ENCODE measurements at regions not wholly inside any gene's neighbourhood (a gene's known extent, or its start where the extent isn't known, plus 50 kb on each side); places are given as distances from the start of the nearest gene placed in this dataset.
"Not testable (repeated sequence)": the region's sequence is repeated elsewhere in the genome, so short reads cannot be mapped to it uniquely, and the experiment has no call there.

DNA sequence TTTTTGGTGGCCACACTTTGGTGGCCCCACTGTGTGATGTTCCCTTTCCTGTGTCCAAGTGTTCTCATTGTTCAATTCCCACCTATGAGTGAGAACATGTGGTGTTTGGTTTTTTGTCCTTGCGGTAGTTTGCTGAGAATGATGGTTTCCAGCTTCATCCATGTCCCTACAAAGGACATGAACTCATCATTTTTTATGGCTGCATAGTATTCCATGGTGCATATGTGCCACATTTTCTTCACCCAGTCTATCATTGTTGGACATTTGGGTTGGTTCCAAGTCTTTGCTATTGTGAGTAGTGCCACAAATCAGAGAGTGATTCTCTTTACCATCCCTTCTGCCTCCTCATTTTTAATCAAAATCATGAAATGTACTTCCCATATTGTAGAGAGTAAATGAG is 114.0 kb upstream of the NR2F2 start:
- H3K27me3 ChIP-seq (ENCODE audit: insufficient read depth); H3K4me1 Mint-ChIP-seq; H3K4me2 ChIP-seq; H3K9me3 Mint-ChIP-seq; H3K9me2 ChIP-seq (ENCODE audit: insufficient read depth); H3K79me2 ChIP-seq (replicated peaks; ENCODE audit: insufficient read depth); H3K27ac ChIP-seq (ENCODE audit: low read depth); H3K36me3 ChIP-seq (ENCODE audit: insufficient read depth); H3K4me3 Mint-ChIP-seq; H3F3A ChIP-seq (replicated peaks; ENCODE audit: low read depth); H3K36me3 Mint-ChIP-seq (ENCODE audit: low read depth); H3K27ac Mint-ChIP-seq; H2AFZ ChIP-seq; H3K4me3 ChIP-seq; DNase-seq (ENCODE audit: low spot score); H3K4me1 ChIP-seq (ENCODE audit: insufficient read depth); ATAC-seq; H4K20me1 ChIP-seq (replicated peaks; ENCODE audit: insufficient read depth); H3K27me3 Mint-ChIP-seq (ENCODE audit: insufficient read depth, low read depth, poor library complexity): not testable (repeated sequence)

DNA sequence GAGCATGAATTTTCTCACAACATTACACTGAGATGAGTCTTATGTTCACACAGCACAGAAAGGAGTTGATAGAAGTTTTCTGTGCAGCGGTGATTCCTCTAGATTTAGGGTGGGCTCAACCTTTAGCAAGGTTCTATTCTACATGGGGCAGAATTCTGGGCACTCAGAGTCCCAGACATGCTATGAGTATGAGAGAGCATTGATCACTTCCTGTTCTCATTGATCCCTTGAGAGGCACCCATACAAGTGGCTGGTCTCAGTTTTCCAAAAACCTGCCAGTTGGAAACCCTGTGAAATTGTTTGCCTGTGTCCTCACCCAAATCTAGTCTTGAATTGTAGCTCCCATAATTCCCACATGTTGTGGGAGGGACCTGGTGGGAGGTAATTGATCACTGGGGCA is 112.5 kb upstream of the NR2F2 start:
- TF ChIP-seq, protein P1, sequence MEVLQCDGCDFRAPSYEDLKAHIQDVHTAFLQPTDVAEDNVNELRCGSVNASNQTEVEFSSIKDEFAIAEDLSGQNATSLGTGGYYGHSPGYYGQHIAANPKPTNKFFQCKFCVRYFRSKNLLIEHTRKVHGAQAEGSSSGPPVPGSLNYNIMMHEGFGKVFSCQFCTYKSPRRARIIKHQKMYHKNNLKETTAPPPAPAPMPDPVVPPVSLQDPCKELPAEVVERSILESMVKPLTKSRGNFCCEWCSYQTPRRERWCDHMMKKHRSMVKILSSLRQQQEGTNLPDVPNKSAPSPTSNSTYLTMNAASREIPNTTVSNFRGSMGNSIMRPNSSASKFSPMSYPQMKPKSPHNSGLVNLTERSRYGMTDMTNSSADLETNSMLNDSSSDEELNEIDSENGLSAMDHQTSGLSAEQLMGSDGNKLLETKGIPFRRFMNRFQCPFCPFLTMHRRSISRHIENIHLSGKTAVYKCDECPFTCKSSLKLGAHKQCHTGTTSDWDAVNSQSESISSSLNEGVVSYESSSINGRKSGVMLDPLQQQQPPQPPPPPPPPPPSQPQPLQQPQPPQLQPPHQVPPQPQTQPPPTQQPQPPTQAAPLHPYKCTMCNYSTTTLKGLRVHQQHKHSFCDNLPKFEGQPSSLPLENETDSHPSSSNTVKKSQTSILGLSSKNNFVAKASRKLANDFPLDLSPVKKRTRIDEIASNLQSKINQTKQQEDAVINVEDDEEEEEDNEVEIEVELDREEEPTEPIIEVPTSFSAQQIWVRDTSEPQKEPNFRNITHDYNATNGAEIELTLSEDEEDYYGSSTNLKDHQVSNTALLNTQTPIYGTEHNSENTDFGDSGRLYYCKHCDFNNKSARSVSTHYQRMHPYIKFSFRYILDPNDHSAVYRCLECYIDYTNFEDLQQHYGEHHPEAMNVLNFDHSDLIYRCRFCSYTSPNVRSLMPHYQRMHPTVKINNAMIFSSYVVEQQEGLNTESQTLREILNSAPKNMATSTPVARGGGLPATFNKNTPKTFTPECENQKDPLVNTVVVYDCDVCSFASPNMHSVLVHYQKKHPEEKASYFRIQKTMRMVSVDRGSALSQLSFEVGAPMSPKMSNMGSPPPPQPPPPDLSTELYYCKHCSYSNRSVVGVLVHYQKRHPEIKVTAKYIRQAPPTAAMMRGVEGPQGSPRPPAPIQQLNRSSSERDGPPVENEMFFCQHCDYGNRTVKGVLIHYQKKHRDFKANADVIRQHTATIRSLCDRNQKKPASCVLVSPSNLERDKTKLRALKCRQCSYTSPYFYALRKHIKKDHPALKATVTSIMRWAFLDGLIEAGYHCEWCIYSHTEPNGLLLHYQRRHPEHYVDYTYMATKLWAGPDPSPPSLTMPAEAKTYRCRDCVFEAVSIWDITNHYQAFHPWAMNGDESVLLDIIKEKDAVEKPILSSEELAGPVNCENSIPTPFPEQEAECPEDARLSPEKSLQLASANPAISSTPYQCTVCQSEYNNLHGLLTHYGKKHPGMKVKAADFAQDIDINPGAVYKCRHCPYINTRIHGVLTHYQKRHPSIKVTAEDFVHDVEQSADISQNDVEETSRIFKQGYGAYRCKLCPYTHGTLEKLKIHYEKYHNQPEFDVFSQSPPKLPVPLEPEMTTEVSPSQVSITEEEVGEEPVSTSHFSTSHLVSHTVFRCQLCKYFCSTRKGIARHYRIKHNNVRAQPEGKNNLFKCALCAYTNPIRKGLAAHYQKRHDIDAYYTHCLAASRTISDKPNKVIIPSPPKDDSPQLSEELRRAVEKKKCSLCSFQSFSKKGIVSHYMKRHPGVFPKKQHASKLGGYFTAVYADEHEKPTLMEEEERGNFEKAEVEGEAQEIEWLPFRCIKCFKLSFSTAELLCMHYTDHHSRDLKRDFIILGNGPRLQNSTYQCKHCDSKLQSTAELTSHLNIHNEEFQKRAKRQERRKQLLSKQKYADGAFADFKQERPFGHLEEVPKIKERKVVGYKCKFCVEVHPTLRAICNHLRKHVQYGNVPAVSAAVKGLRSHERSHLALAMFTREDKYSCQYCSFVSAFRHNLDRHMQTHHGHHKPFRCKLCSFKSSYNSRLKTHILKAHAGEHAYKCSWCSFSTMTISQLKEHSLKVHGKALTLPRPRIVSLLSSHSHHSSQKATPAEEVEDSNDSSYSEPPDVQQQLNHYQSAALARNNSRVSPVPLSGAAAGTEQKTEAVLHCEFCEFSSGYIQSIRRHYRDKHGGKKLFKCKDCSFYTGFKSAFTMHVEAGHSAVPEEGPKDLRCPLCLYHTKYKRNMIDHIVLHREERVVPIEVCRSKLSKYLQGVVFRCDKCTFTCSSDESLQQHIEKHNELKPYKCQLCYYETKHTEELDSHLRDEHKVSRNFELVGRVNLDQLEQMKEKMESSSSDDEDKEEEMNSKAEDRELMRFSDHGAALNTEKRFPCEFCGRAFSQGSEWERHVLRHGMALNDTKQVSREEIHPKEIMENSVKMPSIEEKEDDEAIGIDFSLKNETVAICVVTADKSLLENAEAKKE (CRISPR knock-in tag; IDR thresholded peaks at IDR 0.05): no peak

More for the DNA sequence above, 112.5 kb upstream of the NR2F2 start:
- Mint-ChIP-seq H3K9me3 (no peaks in the 10 kb centered on the region), H3K27ac (no peak overlapping the region), H3K4me1 (no peaks in the 10 kb centered on the region), H3K36me3 (ENCODE audit: low read depth) (no peaks in the 10 kb centered on the region), H3K4me3 (no peak overlapping the region), H3K27me3 (ENCODE audit: insufficient read depth, low read depth, poor library complexity) (peaks cover 4% of the 10 kb centered on the region)
- Histone ChIP-seq H3K27ac (ENCODE audit: low read depth) (no peak overlapping the region), H3K27me3 (ENCODE audit: insufficient read depth) (no peaks in the 10 kb centered on the region; the same call in 1 of the 2 replicates), H3K79me2 (replicated peaks; ENCODE audit: insufficient read depth) (no peaks in the 10 kb centered on the region), H3K9me2 (ENCODE audit: insufficient read depth) (peaks cover 4% of the 10 kb centered on the region), H4K20me1 (replicated peaks; ENCODE audit: insufficient read depth) (no peaks in the 10 kb centered on the region), H2AFZ (no peak overlapping the region), H3K4me2 (no peak overlapping the region), H3K36me3 (ENCODE audit: insufficient read depth) (no peaks in the 10 kb centered on the region), H3K4me1 (ENCODE audit: insufficient read depth) (no peaks in the 10 kb centered on the region), H3F3A (replicated peaks; ENCODE audit: low read depth) (no peaks in the 10 kb centered on the region), H3K4me3 (no peak overlapping the region)
- DNase-seq (ENCODE audit: low spot score): no peak
- ATAC-seq: no peak
